Tibial nerve (tissue), 3 donors: ENCODE measurements at regions not wholly inside any gene's neighbourhood (a gene's known extent, or its start where the extent isn't known, plus 50 kb on each side); places are given as distances from the start of the nearest gene placed in this dataset.

Source experiments
- CTCF ChIP-seq, 5 experiments: fragments of 200-600 bp in 3 of 5; fragments of 450-650 bp in 2 of 5; sonication (generic) in 3 of 5; IDR thresholded peaks; one replicate each; pipeline ENCODE4 v1.5.1; 2016 to 2019; ENCODE audit warnings: antibody characterized with exemption in 5 of 5, mild to moderate bottlenecking in 3 of 5, moderate library complexity in 2 of 5
- POLR2A ChIP-seq, 2 donors: fragments of 450-650 bp; IDR thresholded peaks; one replicate each; pipeline ENCODE4 v1.6.1; 2017; ENCODE audit warnings: antibody characterized with exemption in 2 of 2, mild to moderate bottlenecking in 2 of 2, moderate library complexity in 2 of 2

GRCh38 chr5:68759593-68759992, 334.2 kb upstream of the SLC30A5 start:
- TF ChIP-seq POLR2A (IDR thresholded peaks at IDR 0.05) (no peak), CTCF (IDR thresholded peaks at IDR 0.05) (no peak)
